ENCODE measurements at regions not wholly inside any gene's neighbourhood (a gene's known extent, or its start where the extent isn't known, plus 50 kb on each side); places are given as distances from the start of the nearest gene placed in this dataset.
A peak's percentile ranks its signal among the peaks of the same experiment; 100 is the strongest.

- DNase-seq = no peak
These were observed 57.1 kb downstream of the HLA-A start for GRCh38 chr6:29999416-29999815.

- DNase-seq = no peak
These were observed 57.9 kb downstream of the HLA-A start for GRCh38 chr6:30000156-30000791.

GRCh38 chr6:30002871-30003270 lies 58.2 kb upstream of the POLR1H start:
- no peak for DNase-seq

GRCh38 chr6:30005482-30005881 lies 55.6 kb upstream of the POLR1H start:
- peak; percentile 13 for DNase-seq

- no peak for DNase-seq
These were observed 54.6 kb upstream of the POLR1H start for GRCh38 chr6:30006170-30007131.

GRCh38 chr6:30007132-30007764 lies 53.8 kb upstream of the POLR1H start:
- no peak for DNase-seq

GRCh38 chr6:30009113-30009512 lies 52.0 kb upstream of the POLR1H start:
- no peak for DNase-seq

Measured in MV-4-11 (cell line).